Esophagus squamous epithelium (tissue), 5 donors: ENCODE measurements at regions not wholly inside any gene's neighbourhood (a gene's known extent, or its start where the extent isn't known, plus 50 kb on each side); places are given as distances from the start of the nearest gene placed in this dataset.

Experiments
- DNase-seq: peaks from one replicate; lab custom pipeline; 2025; lab: John Stamatoyannopoulos, UW
- H3K27ac ChIP-seq, 4 donors: fragments of 200-600 bp; sonication (generic); one replicate each; pipeline ENCODE4 v1.5.1; 2016 to 2019; ENCODE audit warnings: mild to moderate bottlenecking in 1 of 4
- H3K27me3 ChIP-seq, 4 donors: fragments of 200-600 bp; sonication (generic); 1 replicate in 3 of 4; 2 replicates in 1 of 4; pipeline versions ENCODE4 v1.5.1 to v1.6.0; 2017 to 2021; ENCODE audit warnings: antibody characterized with exemption in 1 of 4
- H3K36me3 ChIP-seq, 3 donors: fragments of 200-600 bp; sonication (generic); one replicate each; pipeline ENCODE4 v1.5.1; 2016 to 2019
- H3K4me1 ChIP-seq, 3 donors: fragments of 200-600 bp; sonication (generic); one replicate each; pipeline ENCODE4 v1.5.1; 2017 to 2019
- H3K4me3 ChIP-seq, 4 donors: fragments of 200-600 bp; sonication (generic); 1 replicate in 3 of 4; 2 replicates in 1 of 4; pipeline ENCODE4 v1.5.1; 2016 to 2019; ENCODE audit warnings: mild to moderate bottlenecking in 2 of 4, moderate library complexity in 1 of 4
- H3K9me3 ChIP-seq, 3 donors: fragments of 200-600 bp; sonication (generic); one replicate each; pipeline ENCODE4 v1.5.1; 2016 to 2019
- CTCF ChIP-seq, 6 experiments: fragments of 450-650 bp in 4 of 6; fragments of 200-600 bp in 2 of 6; sonication (generic) in 2 of 6; IDR thresholded peaks; one replicate each; pipeline ENCODE4 v1.5.1; 2016 to 2019; ENCODE audit warnings: antibody characterized with exemption in 6 of 6, mild to moderate bottlenecking in 4 of 6, moderate library complexity in 4 of 6
- POLR2A ChIP-seq, 4 donors: fragments of 450-650 bp; IDR thresholded peaks; one replicate each; pipeline ENCODE4 v1.6.1; 2017; ENCODE audit warnings: antibody characterized with exemption in 4 of 4, mild to moderate bottlenecking in 4 of 4, moderate library complexity in 3 of 4
- WGBS, 2 donors: methylation state at CpG; one replicate each; pipeline ENCODE4 v1.1.5; 2018; 5-methylcytosine and 5-hydroxymethylcytosine counted together
- intact Hi-C: fragments of 100-400 bp; cut with DNase I; formaldehyde crosslinking; loops from one replicate; pipeline ENCODE4 v1.15.0; 2022
- donor health status: DM: yes; HTN: yes; CAD: no.

GRCh38 chr10:31129271-31129670, 97.6 kb upstream of the ZNF438 start:
- no peaks in the 10 kb centered on the region for H3K27me3 ChIP-seq
- H3K36me3 ChIP-seq = no peaks in the 10 kb centered on the region
- H3K27ac ChIP-seq = peak overlapping the region in 2 of 4 donors; percentile 37 to 44
- no peak for DNase-seq
- intact Hi-C loops = no loop called here
- no peak for TF ChIP-seq POLR2A (IDR thresholded peaks at IDR 0.05)
- no peak for TF ChIP-seq CTCF (IDR thresholded peaks at IDR 0.05)
- no peaks in the 10 kb centered on the region for H3K9me3 ChIP-seq
- WGBS, 2 donors = 61 to 66% methylated on average over 2 of the region's 2 CpGs
- H3K4me3 ChIP-seq = no peak overlapping the region
- H3K4me1 ChIP-seq = peaks cover 9 to 24% (median 10%) of the 10 kb centered on the region in 3 donors

DNA sequence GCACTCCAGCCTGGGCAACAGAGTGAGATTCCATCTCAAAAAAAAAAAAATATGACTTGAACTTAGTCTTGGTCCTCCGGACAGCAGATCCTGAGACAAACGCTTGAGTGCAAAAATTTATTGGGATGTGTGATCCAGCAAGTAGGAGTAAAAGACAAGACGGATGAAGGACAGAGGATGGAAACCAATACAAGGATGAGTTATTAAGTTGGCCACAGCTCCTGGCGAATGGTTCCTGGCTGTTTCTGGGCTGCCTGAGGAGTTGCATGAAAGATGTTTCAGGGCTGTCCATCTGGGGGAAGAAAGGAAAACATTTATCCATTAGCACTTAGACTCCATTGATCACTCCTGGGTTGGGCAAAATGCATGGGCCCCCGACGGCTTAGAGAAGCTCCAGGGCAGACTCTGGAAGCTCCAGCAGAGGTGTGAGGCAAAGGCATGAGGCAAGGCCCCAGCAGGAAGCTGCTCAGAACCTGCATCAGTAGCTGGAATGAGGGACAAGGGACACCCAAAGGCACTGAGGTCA, 98.3 kb upstream of the ZNF438 start:
- peaks cover 13 to 30% (median 15%) of the 10 kb centered on the region in 3 donors for H3K4me1 ChIP-seq
- no peak for DNase-seq
- H3K27me3 ChIP-seq = no peaks in the 10 kb centered on the region
- 83 to 89% methylated on average over 4 of the region's 6 CpGs for WGBS, 2 donors
- H3K9me3 ChIP-seq = no peaks in the 10 kb centered on the region
- intact Hi-C loops = no loop called here
- TF ChIP-seq POLR2A (IDR thresholded peaks at IDR 0.05) = no peak
- no peak overlapping the region for H3K4me3 ChIP-seq
- H3K27ac ChIP-seq = peak overlapping the region in 2 of 4 donors; percentile 26 to 37
- H3K36me3 ChIP-seq = no peaks in the 10 kb centered on the region

DNA sequence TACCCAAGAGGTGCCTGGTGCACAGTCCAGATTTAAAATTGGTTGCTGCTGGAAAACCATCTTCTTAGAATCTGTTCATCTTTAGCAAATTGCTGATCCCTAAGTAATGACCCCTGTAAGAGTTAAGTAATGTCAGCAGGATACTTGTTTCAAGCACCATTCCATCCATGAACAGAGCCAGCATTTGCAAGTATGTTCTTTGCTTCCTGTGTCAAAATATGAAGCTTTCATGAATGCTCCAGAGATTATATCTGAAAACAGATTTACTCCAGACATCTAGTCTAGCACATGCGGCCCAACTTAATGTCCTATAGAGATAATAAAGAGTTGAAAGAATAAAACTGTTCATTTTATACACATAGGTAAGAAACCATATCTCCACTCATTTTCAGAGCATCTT, 98.7 kb upstream of the ZNF438 start:
- H3K27ac ChIP-seq = peak overlapping the region in 1 of 4 donors; percentile 26
- H3K36me3 ChIP-seq = no peaks in the 10 kb centered on the region
- H3K4me3 ChIP-seq = no peak overlapping the region
- H3K4me1 ChIP-seq = peaks cover 13 to 35% (median 17%) of the 10 kb centered on the region in 3 donors
- WGBS, 2 donors = 81 to 92% methylated on average over 1 of the region's 1 CpG
- DNase-seq = no peak
- intact Hi-C loops = no loop called here
- no peaks in the 10 kb centered on the region for H3K9me3 ChIP-seq
- TF ChIP-seq POLR2A (IDR thresholded peaks at IDR 0.05) (no peak), CTCF (IDR thresholded peaks at IDR 0.05) (no peak)
- no peaks in the 10 kb centered on the region for H3K27me3 ChIP-seq

DNA sequence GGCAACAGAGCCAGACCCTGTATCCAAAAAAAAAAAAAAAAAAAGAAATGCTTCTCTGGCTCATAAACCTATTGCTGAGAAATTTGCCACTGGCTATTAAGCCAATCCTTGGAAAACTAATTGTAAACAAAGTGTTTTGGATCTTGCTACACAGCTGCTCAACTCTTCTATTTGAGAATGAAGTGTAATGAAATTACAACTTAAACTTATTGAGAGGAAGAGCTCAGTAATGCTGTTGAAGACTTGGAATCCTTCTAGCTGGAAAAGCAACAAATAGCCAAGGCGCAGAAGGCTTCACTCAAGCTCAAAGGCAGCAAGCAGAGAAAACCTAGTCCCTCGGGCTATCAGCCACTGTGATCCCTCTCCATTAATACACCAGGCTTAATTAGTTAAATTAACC, 99.6 kb upstream of the ZNF438 start:
- no peaks in the 10 kb centered on the region for H3K9me3 ChIP-seq
- intact Hi-C loops = no loop called here
- H3K27me3 ChIP-seq = no peaks in the 10 kb centered on the region
- H3K4me1 ChIP-seq = peaks cover 13 to 35% (median 17%) of the 10 kb centered on the region in 3 donors
- H3K4me3 ChIP-seq = no peak overlapping the region
- no peaks in the 10 kb centered on the region for H3K36me3 ChIP-seq
- WGBS, 2 donors = 74 to 87% methylated on average over 2 of the region's 2 CpGs
- DNase-seq = no peak
- TF ChIP-seq POLR2A (IDR thresholded peaks at IDR 0.05) (no peak), CTCF (IDR thresholded peaks at IDR 0.05) (no peak)
- no peak overlapping the region for H3K27ac ChIP-seq

DNA sequence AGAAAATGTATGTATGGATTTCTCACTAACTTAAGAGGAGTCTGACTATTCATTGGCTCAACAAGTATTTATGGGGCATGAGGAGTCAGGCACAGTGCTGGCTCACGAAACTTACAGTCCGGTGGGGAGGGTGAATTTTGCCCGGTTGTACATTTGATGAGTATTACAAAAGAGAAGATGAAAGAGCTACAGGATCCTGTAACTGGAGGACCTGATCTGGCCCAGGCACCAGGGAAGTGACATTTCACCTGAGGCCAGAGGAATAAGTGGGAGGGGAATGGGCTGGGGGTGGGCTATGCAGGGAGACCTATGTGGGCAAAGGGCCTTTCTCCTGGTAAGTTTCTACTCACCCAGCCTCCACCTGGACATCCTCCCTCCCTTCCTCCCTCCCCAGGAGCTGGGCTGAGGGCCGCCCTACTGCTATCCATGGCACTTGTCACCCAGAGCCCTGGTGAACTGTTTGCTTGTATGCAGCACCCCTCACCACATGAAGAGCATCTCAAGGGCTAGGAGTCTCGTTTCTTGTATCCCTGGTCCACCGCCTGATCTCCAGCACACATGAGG, 101.1 kb upstream of the ZNF438 start:
- no peak for DNase-seq
- Histone ChIP-seq H3K27me3 (no peaks in the 10 kb centered on the region), H3K4me1 (peaks cover 13 to 44% (median 21%) of the 10 kb centered on the region in 3 donors), H3K27ac (peak overlapping the region in 3 of 4 donors; percentile 76 to 88 (median 86)), H3K4me3 (no peak overlapping the region), H3K9me3 (no peaks in the 10 kb centered on the region), H3K36me3 (no peaks in the 10 kb centered on the region)
- no peak for TF ChIP-seq CTCF (IDR thresholded peaks at IDR 0.05)
- TF ChIP-seq POLR2A (IDR thresholded peaks at IDR 0.05) = no peak
- 83 to 84% methylated on average over 4 to 6 of the region's 6 CpGs for WGBS, 2 donors
- intact Hi-C loops = no loop called here
